Endodermal cell (in vitro differentiated cells): ENCODE measurements at regions not wholly inside any gene's neighbourhood (a gene's known extent, or its start where the extent isn't known, plus 50 kb on each side); places are given as distances from the start of the nearest gene placed in this dataset.

Source experiments
- DNase-seq: peaks from one replicate; pipeline ENCODE4 v3.0.0-alpha.2; 2017
- H3K27ac ChIP-seq: 2 replicates; pipeline ENCODE4 v1.5.1; 2013; ENCODE audit warnings: mild to moderate bottlenecking, low read depth, low read length, moderate library complexity
- H3K27me3 ChIP-seq: 2 replicates; pipeline ENCODE4 v1.6.1; 2013; ENCODE audit warnings: mild to moderate bottlenecking, low read length, moderate library complexity; ENCODE audit not compliant: insufficient read depth, control insufficient read depth, poor library complexity, severe bottlenecking
- H3K36me3 ChIP-seq: 2 replicates; pipeline ENCODE4 v1.7.0; 2013; ENCODE audit warnings: mild to moderate bottlenecking, low read length, moderate library complexity; ENCODE audit not compliant: control insufficient read depth, insufficient read depth
- H3K4me1 ChIP-seq: one replicate; pipeline ENCODE4 v1.7.0; 2013; ENCODE audit warnings: low read length; ENCODE audit not compliant: control insufficient read depth, insufficient read depth
- H3K4me3 ChIP-seq: 2 replicates; pipeline ENCODE4 v1.5.1; 2013; ENCODE audit warnings: mild to moderate bottlenecking, low read length, moderate library complexity
- H3K9ac ChIP-seq: 2 replicates; pipeline ENCODE4 v1.6.1; 2013; ENCODE audit warnings: mild to moderate bottlenecking, low read length, moderate library complexity; ENCODE audit not compliant: poor library complexity, severe bottlenecking; ENCODE audit errors: extremely low read depth
- H3K9me3 ChIP-seq: 2 replicates; pipeline ENCODE4 v1.6.1; 2013; ENCODE audit warnings: mild to moderate bottlenecking, low read length, moderate library complexity; ENCODE audit not compliant: control insufficient read depth
- H3K27ac Mint-ChIP-seq: 2 replicates; pipeline ENCODE4 v1.8.0; 2020; ENCODE audit warnings: mixed read lengths
- H3K27me3 Mint-ChIP-seq: 2 replicates; pipeline ENCODE4 v1.8.0; 2021; ENCODE audit warnings: mild to moderate bottlenecking, mixed read lengths; ENCODE audit not compliant: insufficient read depth
- H3K36me3 Mint-ChIP-seq: 2 replicates; pipeline ENCODE4 v1.8.0; 2020; ENCODE audit warnings: low read depth, mixed read lengths
- H3K4me1 Mint-ChIP-seq: 2 replicates; pipeline ENCODE4 v1.8.0; 2020; ENCODE audit warnings: mixed read lengths
- H3K4me3 Mint-ChIP-seq: 2 replicates; pipeline ENCODE4 v1.8.0; 2020; ENCODE audit warnings: mild to moderate bottlenecking, moderate library complexity, mixed read lengths
- H3K9me3 Mint-ChIP-seq: 2 replicates; pipeline ENCODE4 v1.8.0; 2020; ENCODE audit warnings: mild to moderate bottlenecking, mixed read lengths
- WGBS, 2 experiments: methylation state at CpG; one replicate each; pipeline versions ENCODE4 v1.1.5 to v1.1.7; 2013; ENCODE audit warnings: missing lambda C conversion rate in 2 of 2, mixed read lengths in 1 of 2; ENCODE audit not compliant: insufficient coverage in 1 of 2, insufficient read length in 1 of 2; 5-methylcytosine and 5-hydroxymethylcytosine counted together
- TF ChIP-seq, protein P1 (sequence below): fragments of 200-600 bp; sonication (generic); conservative IDR thresholded peaks from 2 replicates; pipeline ENCODE4 v1.5.0; 2021; ENCODE audit warnings: antibody characterized with exemption, mild to moderate bottlenecking

DNA sequence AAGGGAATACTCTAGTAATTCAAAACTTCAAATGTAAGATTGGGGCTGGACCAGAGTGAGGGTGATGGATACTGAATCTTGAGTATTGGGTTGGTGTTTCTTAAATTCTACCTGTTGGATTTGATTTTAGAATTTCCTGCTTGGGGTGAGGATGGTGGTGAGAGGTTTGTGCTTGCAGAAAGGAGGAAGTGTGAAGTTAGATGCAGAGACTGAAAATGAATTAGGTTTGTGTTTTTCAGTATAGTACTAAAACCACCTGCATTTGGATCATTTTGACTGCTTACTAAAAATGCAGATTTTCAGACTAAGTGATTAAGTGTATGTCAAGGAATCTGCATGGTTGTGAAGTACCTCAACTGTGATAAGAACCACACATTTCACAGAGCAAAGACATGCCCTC is 131.5 kb upstream of the CENPE start:
- Mint-ChIP-seq H3K9me3 (peaks cover 6% of the 10 kb centered on the region), H3K27me3 (no peaks in the 10 kb centered on the region), H3K4me1 (peaks cover 6% of the 10 kb centered on the region), H3K27ac (no peak overlapping the region), H3K4me3 (no peak overlapping the region), H3K36me3 (no peaks in the 10 kb centered on the region)
- Histone ChIP-seq H3K9ac (no peak overlapping the region), H3K27ac (no peak overlapping the region), H3K4me3 (no peak overlapping the region), H3K27me3 (no peaks in the 10 kb centered on the region), H3K4me1 (peaks cover 6% of the 10 kb centered on the region), H3K9me3 (no peaks in the 10 kb centered on the region), H3K36me3 (no peaks in the 10 kb centered on the region)
- TF ChIP-seq, protein P1, sequence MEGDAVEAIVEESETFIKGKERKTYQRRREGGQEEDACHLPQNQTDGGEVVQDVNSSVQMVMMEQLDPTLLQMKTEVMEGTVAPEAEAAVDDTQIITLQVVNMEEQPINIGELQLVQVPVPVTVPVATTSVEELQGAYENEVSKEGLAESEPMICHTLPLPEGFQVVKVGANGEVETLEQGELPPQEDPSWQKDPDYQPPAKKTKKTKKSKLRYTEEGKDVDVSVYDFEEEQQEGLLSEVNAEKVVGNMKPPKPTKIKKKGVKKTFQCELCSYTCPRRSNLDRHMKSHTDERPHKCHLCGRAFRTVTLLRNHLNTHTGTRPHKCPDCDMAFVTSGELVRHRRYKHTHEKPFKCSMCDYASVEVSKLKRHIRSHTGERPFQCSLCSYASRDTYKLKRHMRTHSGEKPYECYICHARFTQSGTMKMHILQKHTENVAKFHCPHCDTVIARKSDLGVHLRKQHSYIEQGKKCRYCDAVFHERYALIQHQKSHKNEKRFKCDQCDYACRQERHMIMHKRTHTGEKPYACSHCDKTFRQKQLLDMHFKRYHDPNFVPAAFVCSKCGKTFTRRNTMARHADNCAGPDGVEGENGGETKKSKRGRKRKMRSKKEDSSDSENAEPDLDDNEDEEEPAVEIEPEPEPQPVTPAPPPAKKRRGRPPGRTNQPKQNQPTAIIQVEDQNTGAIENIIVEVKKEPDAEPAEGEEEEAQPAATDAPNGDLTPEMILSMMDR, result no peak
- DNase-seq, result no peak

- DNase-seq, result no peak
- Histone ChIP-seq H3K36me3 (no peaks in the 10 kb centered on the region), H3K9ac (no peak overlapping the region), H3K27me3 (no peaks in the 10 kb centered on the region), H3K4me3 (no peak overlapping the region), H3K9me3 (no peaks in the 10 kb centered on the region), H3K27ac (no peak overlapping the region), H3K4me1 (peaks cover 6% of the 10 kb centered on the region)
- H3K9me3 Mint-ChIP-seq, result no peaks in the 10 kb centered on the region
- H3K36me3 Mint-ChIP-seq, result peaks cover 2% of the 10 kb centered on the region
- 38% methylated on average over 1 of the region's 1 CpG; no CpG with 5 or more reads in 1 of the 2 experiments for WGBS, 2 experiments
- peaks cover 24% of the 10 kb centered on the region for H3K4me1 Mint-ChIP-seq
- H3K27me3 Mint-ChIP-seq, result no peaks in the 10 kb centered on the region
- H3K4me3 Mint-ChIP-seq, result no peak overlapping the region
- TF ChIP-seq, protein P1, result no peak
- no peak overlapping the region for H3K27ac Mint-ChIP-seq
Measured at GRCh38 chr4:103324811-103325210, 126.7 kb upstream of the CENPE start.

- no peak overlapping the region for H3K27ac Mint-ChIP-seq
- 82 to 85% methylated on average over 3 of the region's 3 CpGs for WGBS, 2 experiments
- Histone ChIP-seq H3K4me1 (no peaks in the 10 kb centered on the region), H3K9ac (no peak overlapping the region), H3K4me3 (no peak overlapping the region), H3K36me3 (no peaks in the 10 kb centered on the region), H3K9me3 (peaks cover 20% of the 10 kb centered on the region), H3K27me3 (no peaks in the 10 kb centered on the region), H3K27ac (no peak overlapping the region)
- H3K4me1 Mint-ChIP-seq, result peaks cover 8% of the 10 kb centered on the region
- no peaks in the 10 kb centered on the region for H3K27me3 Mint-ChIP-seq
- DNase-seq, result peak; percentile 60
- TF ChIP-seq, protein P1, result no peak
- no peak overlapping the region for H3K4me3 Mint-ChIP-seq
- peaks cover 11% of the 10 kb centered on the region for H3K36me3 Mint-ChIP-seq
- H3K9me3 Mint-ChIP-seq, result peaks cover 27% of the 10 kb centered on the region
Measured at GRCh38 chr4:103318327-103318726, 120.2 kb upstream of the CENPE start.
